ENCODE measurements at regions not wholly inside any gene's neighbourhood (a gene's known extent, or its start where the extent isn't known, plus 50 kb on each side); places are given as distances from the start of the nearest gene placed in this dataset.

GRCh38 chr2:164198256-164198655 lies 423.0 kb downstream of the GRB14 start:
- TF ChIP-seq PBX3 (CRISPR knock-in tag; IDR thresholded peaks at IDR 0.05) = no peak
- TF ChIP-seq CTCF (tag by site-specific recombination; IDR thresholded peaks at IDR 0.05) = no peak
- no peak for TF ChIP-seq ZNF747 (tag by site-specific recombination; IDR thresholded peaks at IDR 0.05)
- TF ChIP-seq ZNF843 (tag by site-specific recombination; IDR thresholded peaks at IDR 0.05) = no peak
- TF ChIP-seq ZNF488 (tag by site-specific recombination; IDR thresholded peaks at IDR 0.05) = no peak
- TF ChIP-seq TCF7L2 (IDR thresholded peaks at IDR 0.05; ENCODE audit: borderline replicate concordance, low read depth, low read length) = no peak
- no peak for TF ChIP-seq ZNF776 (tag by site-specific recombination; IDR thresholded peaks at IDR 0.05; ENCODE audit: borderline replicate concordance)
- TF ChIP-seq BCL11A (tag by site-specific recombination; IDR thresholded peaks at IDR 0.05; ENCODE audit: low read depth) = no peak

All from HEK293 (cell line).